ENCODE measurements at regions not wholly inside any gene's neighbourhood (a gene's known extent, or its start where the extent isn't known, plus 50 kb on each side); places are given as distances from the start of the nearest gene placed in this dataset.
A peak's percentile ranks its signal among the peaks of the same experiment; 100 is the strongest.
"Not testable (repeated sequence)": the region's sequence is repeated elsewhere in the genome, so short reads cannot be mapped to it uniquely, and the experiment has no call there.

DNA sequence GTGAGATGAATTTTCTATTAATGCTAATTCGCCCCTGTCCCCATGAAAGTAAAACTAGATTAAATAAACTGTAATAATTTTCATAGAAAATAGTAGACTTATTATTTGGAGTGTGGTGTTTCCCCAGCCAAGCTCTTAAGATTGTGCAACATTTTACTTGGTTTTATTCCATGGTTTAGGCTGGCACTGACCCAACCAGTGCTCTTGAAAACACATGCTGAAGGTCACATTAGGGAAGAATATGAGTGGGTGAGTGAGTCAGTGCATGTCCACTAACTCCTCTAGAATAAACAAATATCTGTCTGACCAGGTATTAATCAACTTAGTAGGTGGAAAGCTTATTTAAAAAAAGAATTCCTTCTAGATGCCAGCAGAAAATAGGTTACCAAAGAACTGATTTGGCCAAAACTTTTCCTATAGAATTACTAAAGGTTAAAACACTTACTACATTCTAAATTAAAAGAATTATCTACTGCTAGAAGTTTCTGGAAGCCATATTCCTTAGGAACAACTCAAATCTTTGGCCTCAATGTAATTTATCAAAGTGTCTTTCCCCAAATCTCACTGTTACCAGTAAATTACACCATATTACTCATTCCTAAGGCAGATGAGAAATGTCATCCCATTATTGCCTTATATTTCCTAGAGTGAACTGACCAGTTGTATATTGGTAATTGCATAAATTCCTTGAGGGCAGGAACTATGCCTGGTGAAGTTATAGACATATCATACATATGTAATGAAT, 89.7 kb upstream of the RGS1 start:
- Histone ChIP-seq H3K4me1 (ENCODE audit: control insufficient read depth, insufficient read depth, low read length) (no peaks in the 10 kb centered on the region), H3K27me3 (ENCODE audit: control insufficient read depth, insufficient read depth, low read length) (no peaks in the 10 kb centered on the region), H3K36me3 (ENCODE audit: control insufficient read depth, insufficient read depth, low read length) (no peaks in the 10 kb centered on the region), H3K9me3 (ENCODE audit: control insufficient read depth, insufficient read depth, low read length) (no peaks in the 10 kb centered on the region), H3K4me3 (ENCODE audit: low read depth, low read length) (no peak overlapping the region), H3K9ac (ENCODE audit: low read depth, low read length) (no peak overlapping the region)

DNA sequence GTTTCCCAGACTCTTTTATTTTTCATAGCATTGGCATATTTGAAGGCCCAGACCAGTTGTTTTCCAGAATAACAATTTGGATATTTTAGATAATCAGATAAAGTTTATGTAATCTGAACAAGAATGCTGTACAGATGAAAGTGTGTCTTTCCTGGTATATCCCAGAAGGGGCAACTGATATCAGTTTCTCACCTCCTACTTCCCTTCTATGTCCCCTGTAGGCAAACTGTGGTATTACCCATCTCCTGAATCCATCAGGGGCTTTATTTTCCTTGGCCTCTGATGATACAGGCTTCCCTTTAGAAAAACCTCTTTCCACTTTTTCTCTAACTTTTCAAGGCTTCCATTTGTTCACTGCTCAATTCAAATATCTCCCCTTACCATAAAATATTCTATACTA, 87.5 kb upstream of the RGS1 start:
- no peaks in the 10 kb centered on the region for H3K27me3 ChIP-seq (ENCODE audit: control insufficient read depth, insufficient read depth, low read length)
- no peak overlapping the region for H3K9ac ChIP-seq (ENCODE audit: low read depth, low read length)
- no peaks in the 10 kb centered on the region for H3K4me1 ChIP-seq (ENCODE audit: control insufficient read depth, insufficient read depth, low read length)
- no peak overlapping the region for H3K4me3 ChIP-seq (ENCODE audit: low read depth, low read length)
- H3K36me3 ChIP-seq (ENCODE audit: control insufficient read depth, insufficient read depth, low read length), result no peaks in the 10 kb centered on the region
- no peaks in the 10 kb centered on the region for H3K9me3 ChIP-seq (ENCODE audit: control insufficient read depth, insufficient read depth, low read length)

DNA sequence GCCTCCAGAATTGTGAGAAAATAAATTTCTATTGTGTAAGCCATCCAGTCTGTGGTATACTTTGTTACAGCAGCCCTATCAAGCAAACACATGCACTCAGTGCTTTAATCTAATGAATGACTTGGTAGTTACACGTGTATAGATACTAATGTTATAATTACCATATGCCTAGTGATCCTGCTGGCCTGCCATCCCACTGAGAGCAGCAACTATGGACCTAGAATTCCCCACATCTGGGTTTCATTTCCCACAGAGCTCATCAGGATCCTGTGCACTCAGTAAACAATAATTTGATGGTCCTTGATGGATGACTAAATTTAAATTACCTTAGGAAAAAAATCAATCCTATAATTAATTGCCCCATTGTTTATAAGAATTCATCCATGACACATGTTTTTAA, 86.5 kb upstream of the RGS1 start:
- no peaks in the 10 kb centered on the region for H3K9me3 ChIP-seq (ENCODE audit: control insufficient read depth, insufficient read depth, low read length)
- H3K4me3 ChIP-seq (ENCODE audit: low read depth, low read length), result no peak overlapping the region
- no peaks in the 10 kb centered on the region for H3K27me3 ChIP-seq (ENCODE audit: control insufficient read depth, insufficient read depth, low read length)
- no peak overlapping the region for H3K9ac ChIP-seq (ENCODE audit: low read depth, low read length)
- H3K36me3 ChIP-seq (ENCODE audit: control insufficient read depth, insufficient read depth, low read length), result no peaks in the 10 kb centered on the region
- no peaks in the 10 kb centered on the region for H3K4me1 ChIP-seq (ENCODE audit: control insufficient read depth, insufficient read depth, low read length)

DNA sequence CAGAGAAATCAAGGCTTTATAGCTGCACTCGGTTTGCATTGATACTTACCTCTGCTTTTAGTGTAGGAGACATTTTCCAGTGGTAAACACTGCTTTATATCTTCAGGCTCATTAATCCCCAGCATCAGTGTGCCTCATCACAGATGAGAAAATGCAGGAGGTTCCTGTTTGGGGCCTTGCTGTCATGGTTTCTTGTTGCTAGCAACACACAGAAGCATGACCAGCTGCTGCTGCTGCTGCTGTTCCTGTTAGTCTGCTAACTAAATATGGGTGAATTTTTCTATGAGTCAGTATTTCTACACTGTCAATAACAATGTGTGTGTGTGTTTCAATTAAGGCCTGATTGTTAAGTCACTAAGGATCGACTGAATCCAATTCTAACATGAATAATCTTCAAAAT, 85.8 kb upstream of the RGS1 start:
- Histone ChIP-seq H3K9ac (ENCODE audit: low read depth, low read length) (no peak overlapping the region), H3K27me3 (ENCODE audit: control insufficient read depth, insufficient read depth, low read length) (no peaks in the 10 kb centered on the region), H3K9me3 (ENCODE audit: control insufficient read depth, insufficient read depth, low read length) (no peaks in the 10 kb centered on the region), H3K4me1 (ENCODE audit: control insufficient read depth, insufficient read depth, low read length) (no peaks in the 10 kb centered on the region), H3K4me3 (ENCODE audit: low read depth, low read length) (no peak overlapping the region), H3K36me3 (ENCODE audit: control insufficient read depth, insufficient read depth, low read length) (no peaks in the 10 kb centered on the region)

DNA sequence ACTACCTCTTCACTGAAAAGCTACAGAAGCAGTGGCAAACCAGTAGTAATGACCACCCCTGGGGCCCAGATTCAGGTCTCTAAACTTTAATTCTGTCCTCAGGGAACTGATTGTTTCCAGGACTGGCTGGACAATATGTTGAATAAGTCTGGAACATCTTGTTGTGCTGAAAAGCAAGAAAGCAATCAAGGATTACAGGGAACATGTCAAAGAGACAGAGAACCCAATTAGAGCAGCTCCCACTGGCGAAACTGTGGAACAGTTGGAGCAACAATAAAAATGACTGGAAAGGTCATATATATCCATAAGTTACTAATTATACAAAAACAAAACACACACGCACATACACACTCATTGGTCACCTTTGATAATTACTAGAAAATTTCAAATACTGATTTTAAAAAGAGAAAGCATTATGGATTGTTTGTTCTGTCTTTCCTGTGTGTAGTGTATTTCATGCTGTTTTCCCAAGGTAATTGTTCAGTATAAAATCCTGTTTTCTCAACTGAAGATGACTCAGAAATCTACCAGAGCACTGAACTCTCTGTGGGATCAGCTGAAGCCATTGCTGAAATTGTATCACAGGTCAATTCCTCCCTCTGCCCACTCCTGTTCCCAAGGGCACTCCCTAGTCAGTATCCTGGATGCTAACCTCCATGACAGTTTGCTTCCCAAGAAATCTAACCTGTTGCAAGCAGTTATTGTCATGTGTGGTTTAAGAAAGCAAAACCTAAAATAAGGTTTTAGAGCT, 83.6 kb upstream of the RGS1 start:
- no peak overlapping the region for H3K4me3 ChIP-seq (ENCODE audit: low read depth, low read length)
- H3K4me1 ChIP-seq (ENCODE audit: control insufficient read depth, insufficient read depth, low read length), result no peaks in the 10 kb centered on the region
- H3K36me3 ChIP-seq (ENCODE audit: control insufficient read depth, insufficient read depth, low read length), result no peaks in the 10 kb centered on the region
- no peak overlapping the region for H3K9ac ChIP-seq (ENCODE audit: low read depth, low read length)
- no peaks in the 10 kb centered on the region for H3K9me3 ChIP-seq (ENCODE audit: control insufficient read depth, insufficient read depth, low read length)
- H3K27me3 ChIP-seq (ENCODE audit: control insufficient read depth, insufficient read depth, low read length), result no peaks in the 10 kb centered on the region

DNA sequence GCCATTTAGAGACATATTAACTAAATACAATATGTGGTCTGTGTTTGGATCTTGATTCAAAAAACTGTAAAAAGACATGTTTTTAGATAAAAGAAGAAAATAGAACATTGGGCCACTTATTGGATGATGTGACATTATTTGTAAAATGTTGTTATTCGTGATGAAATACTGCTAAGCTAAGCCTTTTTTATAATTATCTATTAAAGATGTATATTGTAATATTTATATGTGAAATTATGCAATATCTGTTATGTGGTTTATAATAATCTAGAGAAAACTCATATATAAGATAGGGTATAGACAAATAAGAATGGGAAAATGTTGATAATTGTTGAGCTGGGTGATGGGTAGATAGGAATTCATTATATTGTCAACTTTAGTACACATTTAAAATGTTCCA, 82.0 kb upstream of the RGS1 start:
- Histone ChIP-seq H3K9ac (ENCODE audit: low read depth, low read length) (no peak overlapping the region), H3K4me1 (ENCODE audit: control insufficient read depth, insufficient read depth, low read length) (no peaks in the 10 kb centered on the region), H3K9me3 (ENCODE audit: control insufficient read depth, insufficient read depth, low read length) (no peaks in the 10 kb centered on the region), H3K27me3 (ENCODE audit: control insufficient read depth, insufficient read depth, low read length) (no peaks in the 10 kb centered on the region), H3K36me3 (ENCODE audit: control insufficient read depth, insufficient read depth, low read length) (no peaks in the 10 kb centered on the region), H3K4me3 (ENCODE audit: low read depth, low read length) (no peak overlapping the region)

DNA sequence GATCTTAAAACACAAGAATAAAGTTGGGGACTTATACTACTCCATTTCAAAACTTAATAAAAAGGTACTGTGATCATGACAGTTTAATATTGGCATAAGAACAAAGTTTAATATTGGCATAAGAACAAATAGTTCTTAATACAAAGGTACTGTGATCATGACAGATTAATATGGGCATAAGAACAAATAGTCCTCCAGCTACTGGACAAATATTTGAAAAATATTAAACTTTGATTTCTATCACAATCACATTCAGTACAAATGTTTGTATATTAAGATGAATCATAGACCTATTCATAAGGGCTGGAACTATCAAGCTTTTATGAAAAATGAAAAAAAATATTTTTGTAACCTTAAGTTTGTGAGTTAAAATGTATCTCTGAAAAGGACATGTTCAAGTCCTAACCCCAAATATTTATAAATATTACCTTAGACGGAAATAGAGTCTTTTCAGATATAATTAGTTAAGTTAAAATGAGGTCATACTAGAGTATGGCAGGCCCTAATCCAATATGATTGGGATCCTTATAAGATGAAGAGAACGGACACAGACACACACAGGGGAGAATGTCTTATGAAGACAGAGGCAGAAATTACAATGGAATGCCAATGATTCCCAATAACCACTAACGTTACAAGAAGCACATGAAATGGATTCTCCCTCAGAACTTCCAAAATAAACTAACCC, 79.1 kb upstream of the RGS1 start:
- Histone ChIP-seq H3K4me3 (ENCODE audit: low read depth, low read length) (no peak overlapping the region), H3K9ac (ENCODE audit: low read depth, low read length) (no peak overlapping the region), H3K4me1 (ENCODE audit: control insufficient read depth, insufficient read depth, low read length) (peaks cover 3% of the 10 kb centered on the region), H3K27me3 (ENCODE audit: control insufficient read depth, insufficient read depth, low read length) (no peaks in the 10 kb centered on the region), H3K36me3 (ENCODE audit: control insufficient read depth, insufficient read depth, low read length) (no peaks in the 10 kb centered on the region), H3K9me3 (ENCODE audit: control insufficient read depth, insufficient read depth, low read length) (peaks cover 3% of the 10 kb centered on the region)

DNA sequence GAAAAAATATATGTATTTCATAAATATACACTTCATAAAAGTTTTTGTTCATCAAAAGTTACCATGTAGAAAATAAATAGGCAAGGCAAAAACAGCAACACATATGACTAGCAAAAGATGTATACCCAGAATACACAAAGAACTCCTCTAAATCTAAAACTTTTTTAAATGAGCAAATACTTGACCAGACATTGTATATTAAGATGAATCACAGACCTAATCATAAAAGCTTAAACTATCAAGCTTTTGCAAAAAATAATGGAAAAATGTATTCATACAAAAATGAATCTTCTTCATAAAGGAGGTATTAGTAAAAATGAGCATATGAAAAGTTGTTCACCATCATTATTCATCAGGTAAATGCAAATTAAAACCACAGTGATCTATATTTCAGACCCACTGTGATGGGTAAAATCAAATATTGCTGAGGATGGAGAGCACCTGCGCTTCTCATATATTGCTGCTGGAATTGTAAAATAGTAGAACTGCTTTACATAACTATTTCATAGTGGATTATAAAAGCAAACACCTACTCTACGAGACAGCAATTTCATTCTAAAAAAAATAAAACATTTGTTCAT, 78.3 kb upstream of the RGS1 start:
- Histone ChIP-seq H3K9ac (ENCODE audit: low read depth, low read length) (no peak overlapping the region), H3K4me1 (ENCODE audit: control insufficient read depth, insufficient read depth, low read length) (peaks cover 3% of the 10 kb centered on the region)

DNA sequence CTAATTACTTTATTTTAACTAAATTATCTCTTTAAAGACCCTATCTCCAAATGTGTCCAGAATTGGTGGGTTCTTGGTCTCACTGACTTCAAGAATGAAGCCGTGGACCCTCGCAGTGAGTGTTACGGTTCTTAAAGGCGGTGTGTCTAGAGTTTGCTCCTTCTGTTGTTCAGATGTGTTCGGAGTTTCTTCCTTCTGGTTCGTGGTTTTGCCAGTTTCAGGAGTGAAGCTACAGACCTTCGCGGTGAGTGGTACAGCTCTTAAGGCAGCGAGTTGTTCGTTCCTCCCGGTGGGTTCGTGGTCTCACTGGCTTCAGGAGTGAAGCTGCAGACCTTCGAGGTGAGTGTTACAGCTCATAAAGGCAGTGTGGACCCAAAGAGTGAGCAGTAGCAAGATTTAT, 77.5 kb upstream of the RGS1 start:
- not testable (repeated sequence) for H3K9me3 ChIP-seq (ENCODE audit: control insufficient read depth, insufficient read depth, low read length); H3K4me3 ChIP-seq (ENCODE audit: low read depth, low read length); H3K36me3 ChIP-seq (ENCODE audit: control insufficient read depth, insufficient read depth, low read length); H3K4me1 ChIP-seq (ENCODE audit: control insufficient read depth, insufficient read depth, low read length); H3K27me3 ChIP-seq (ENCODE audit: control insufficient read depth, insufficient read depth, low read length); H3K9ac ChIP-seq (ENCODE audit: low read depth, low read length)

More for the DNA sequence above, 78.3 kb upstream of the RGS1 start:
- no peaks in the 10 kb centered on the region for H3K27me3 ChIP-seq (ENCODE audit: control insufficient read depth, insufficient read depth, low read length)
- H3K4me3 ChIP-seq (ENCODE audit: low read depth, low read length), result no peak overlapping the region
- no peaks in the 10 kb centered on the region for H3K36me3 ChIP-seq (ENCODE audit: control insufficient read depth, insufficient read depth, low read length)
- H3K9me3 ChIP-seq (ENCODE audit: control insufficient read depth, insufficient read depth, low read length), result peaks cover 3% of the 10 kb centered on the region

DNA sequence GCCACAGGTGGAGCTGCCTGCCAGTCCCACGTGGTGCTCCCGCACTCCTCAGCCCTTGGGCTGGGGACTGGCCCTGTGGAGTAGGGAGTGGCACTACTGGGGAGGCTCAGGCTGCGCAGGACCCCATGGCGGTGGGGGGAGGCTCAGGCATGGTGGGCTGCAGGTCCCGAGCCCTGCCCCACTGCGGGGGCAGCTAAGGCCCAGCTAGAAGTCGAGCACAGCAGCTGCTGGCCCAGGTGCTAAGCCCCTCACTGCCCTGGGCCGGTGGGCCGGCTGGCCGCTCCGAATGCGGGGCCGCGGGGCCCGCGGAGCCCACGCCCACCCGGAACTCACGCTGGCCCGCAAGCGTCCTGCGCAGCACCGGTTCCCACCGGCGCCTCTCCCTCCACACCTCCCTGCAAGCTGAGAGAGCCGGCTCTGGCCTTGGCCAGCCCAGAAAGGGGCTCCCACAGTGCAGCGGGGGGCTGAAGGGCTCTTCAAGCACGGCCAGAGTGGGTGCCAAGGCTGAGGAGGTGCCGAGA, 76.5 kb upstream of the RGS1 start:
- H3K36me3 ChIP-seq (ENCODE audit: control insufficient read depth, insufficient read depth, low read length); H3K4me1 ChIP-seq (ENCODE audit: control insufficient read depth, insufficient read depth, low read length); H3K9me3 ChIP-seq (ENCODE audit: control insufficient read depth, insufficient read depth, low read length); H3K27me3 ChIP-seq (ENCODE audit: control insufficient read depth, insufficient read depth, low read length); H3K9ac ChIP-seq (ENCODE audit: low read depth, low read length); H3K4me3 ChIP-seq (ENCODE audit: low read depth, low read length): not testable (repeated sequence)

DNA sequence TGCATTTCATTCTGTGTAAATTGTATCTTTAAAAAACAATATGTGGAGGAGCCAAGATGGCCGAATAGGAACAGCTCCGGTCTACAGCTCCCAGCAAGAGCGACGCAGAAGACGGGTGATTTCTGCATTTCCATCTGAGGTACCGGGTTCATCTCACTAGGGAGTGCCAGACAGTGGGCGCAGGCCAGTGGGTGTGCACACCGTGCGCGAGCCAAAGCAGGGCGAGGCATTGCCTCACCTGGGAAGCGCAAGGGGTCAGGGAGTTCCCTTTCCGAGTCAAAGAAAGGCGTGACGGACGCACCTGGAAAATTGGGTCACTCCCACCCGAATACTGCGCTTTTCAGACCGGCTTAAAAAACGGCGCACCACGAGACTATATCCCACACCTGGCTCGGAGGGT, 75.0 kb upstream of the RGS1 start:
- H3K27me3 ChIP-seq (ENCODE audit: control insufficient read depth, insufficient read depth, low read length); H3K36me3 ChIP-seq (ENCODE audit: control insufficient read depth, insufficient read depth, low read length); H3K9me3 ChIP-seq (ENCODE audit: control insufficient read depth, insufficient read depth, low read length); H3K4me1 ChIP-seq (ENCODE audit: control insufficient read depth, insufficient read depth, low read length): not testable (repeated sequence)
- Histone ChIP-seq H3K4me3 (ENCODE audit: low read depth, low read length) (peak overlapping the region; percentile 32), H3K9ac (ENCODE audit: low read depth, low read length) (peak overlapping the region; percentile 47)
